ENCODE measurements at regions not wholly inside any gene's neighbourhood (a gene's known extent, or its start where the extent isn't known, plus 50 kb on each side); places are given as distances from the start of the nearest gene placed in this dataset.

- POLR2A ChIA-PET: no interaction called here
- TF ChIP-seq CTCF (IDR thresholded peaks at IDR 0.05; ENCODE audit: control extremely low read depth, extremely low read depth, low read depth, missing control alignments): no peak
- CTCF ChIA-PET: interaction anchor here (5.2 kb wide), 1 partner anchor 11 kb away, joined by 21 read pairs; no protein-coding TSS in a partner anchor
- DNase-seq (ENCODE audit: extremely low spot score): no peak
Measured at GRCh38 chr13:105338006-105338405, 1197.5 kb downstream of the EFNB2 start.

- no peak for TF ChIP-seq CTCF (IDR thresholded peaks at IDR 0.05; ENCODE audit: control extremely low read depth, extremely low read depth, low read depth, missing control alignments)
- POLR2A ChIA-PET: no interaction called here
- no peak for DNase-seq (ENCODE audit: extremely low spot score)
- CTCF ChIA-PET: interaction anchor here (1.1 to 5.2 kb wide), 2 partner anchors 7 to 12 kb away, joined by 3 to 21 read pairs; no protein-coding TSS in a partner anchor
Measured at GRCh38 chr13:105336706-105337576, 1198.5 kb downstream of the EFNB2 start.

- POLR2A ChIA-PET: no interaction called here
- DNase-seq (ENCODE audit: extremely low spot score): no peak
- no peak for TF ChIP-seq CTCF (IDR thresholded peaks at IDR 0.05; ENCODE audit: control extremely low read depth, extremely low read depth, low read depth, missing control alignments)
- CTCF ChIA-PET: interaction anchor here (1.1 kb wide), 1 partner anchor 10 kb away, joined by 3 read pairs; no protein-coding TSS in a partner anchor
Measured at GRCh38 chr13:105334211-105334610, 1201.3 kb downstream of the EFNB2 start.

- ChIA-PET POLR2A (no interaction called here), CTCF (no interaction called here)
- no peak for DNase-seq (ENCODE audit: extremely low spot score)
- no peak for TF ChIP-seq CTCF (IDR thresholded peaks at IDR 0.05; ENCODE audit: control extremely low read depth, extremely low read depth, low read depth, missing control alignments)
Measured at GRCh38 chr13:105333416-105333815, 1202.0 kb downstream of the EFNB2 start.

- ChIA-PET CTCF (no interaction called here), POLR2A (no interaction called here)
- DNase-seq (ENCODE audit: extremely low spot score): no peak
- TF ChIP-seq CTCF (IDR thresholded peaks at IDR 0.05; ENCODE audit: control extremely low read depth, extremely low read depth, low read depth, missing control alignments): no peak
Measured at GRCh38 chr13:105329359-105329758, 1206.1 kb downstream of the EFNB2 start.

GRCh38 chr13:105328212-105328611 is 1207.2 kb downstream of the EFNB2 start:
- no peak for TF ChIP-seq CTCF (IDR thresholded peaks at IDR 0.05; ENCODE audit: control extremely low read depth, extremely low read depth, low read depth, missing control alignments)
- CTCF ChIA-PET: interaction anchor here (1.2 kb wide), 1 partner anchor 11 kb away, joined by 3 read pairs; no protein-coding TSS in a partner anchor
- POLR2A ChIA-PET: no interaction called here
- DNase-seq (ENCODE audit: extremely low spot score): no peak
